Fibroblast of gingiva (primary cell): ENCODE measurements at regions not wholly inside any gene's neighbourhood (a gene's known extent, or its start where the extent isn't known, plus 50 kb on each side); places are given as distances from the start of the nearest gene placed in this dataset.
A peak's percentile ranks its signal among the peaks of the same experiment; 100 is the strongest.

Experiments
- DNase-seq: peaks from one replicate; pipeline ENCODE4 v3.0.0-alpha.2; 2011; ENCODE audit warnings: low read depth

- DNase-seq: no peak
Observed at GRCh38 chr17:55668312-55668920, 54.2 kb downstream of the TMEM100 start.

- DNase-seq: no peak
Observed at GRCh38 chr17:55666806-55667205, 55.9 kb downstream of the TMEM100 start.

GRCh38 chr17:55664287-55664686 lies 58.4 kb downstream of the TMEM100 start:
- no peak for DNase-seq

GRCh38 chr17:55663400-55663799 lies 59.3 kb downstream of the TMEM100 start:
- no peak for DNase-seq

GRCh38 chr17:55661963-55662834 lies 60.5 kb downstream of the TMEM100 start:
- no peak for DNase-seq

- DNase-seq: peak; percentile 62
Observed at GRCh38 chr17:55661256-55661758, 61.4 kb downstream of the TMEM100 start.

GRCh38 chr17:55660178-55660886 lies 62.3 kb downstream of the TMEM100 start:
- DNase-seq: peak; percentile 37

- no peak for DNase-seq
Observed at GRCh38 chr17:55659661-55660060, 63.0 kb downstream of the TMEM100 start.

- DNase-seq: no peak
Observed at GRCh38 chr17:55655777-55656176, 66.9 kb downstream of the TMEM100 start.

GRCh38 chr17:55654821-55655220 lies 67.8 kb downstream of the TMEM100 start:
- DNase-seq: no peak

GRCh38 chr17:55654022-55654421 lies 68.6 kb downstream of the TMEM100 start:
- DNase-seq: no peak

- no peak for DNase-seq
Observed at GRCh38 chr17:55652825-55653224, 69.8 kb downstream of the TMEM100 start.

- DNase-seq: no peak
Observed at GRCh38 chr17:55652114-55652823, 70.4 kb downstream of the TMEM100 start.

- no peak for DNase-seq
Observed at GRCh38 chr17:55649957-55650597, 72.6 kb downstream of the TMEM100 start.

GRCh38 chr17:55648086-55648485 lies 74.6 kb downstream of the TMEM100 start:
- DNase-seq: no peak

- no peak for DNase-seq
Observed at GRCh38 chr17:55645361-55645760, 77.3 kb downstream of the TMEM100 start.

- DNase-seq: no peak
Observed at GRCh38 chr17:55644346-55644745, 78.3 kb downstream of the TMEM100 start.

- DNase-seq: no peak
Observed at GRCh38 chr17:55642741-55643140, 79.9 kb downstream of the TMEM100 start.

GRCh38 chr17:55641676-55642081 lies 81.0 kb downstream of the TMEM100 start:
- peak; percentile 71 for DNase-seq

GRCh38 chr17:55639096-55639495 lies 83.6 kb downstream of the TMEM100 start:
- DNase-seq: no peak

GRCh38 chr17:55635253-55635914 lies 87.3 kb downstream of the TMEM100 start:
- peak; percentile 12 for DNase-seq
